OCI-LY1 (cell line): ENCODE measurements at regions not wholly inside any gene's neighbourhood (a gene's known extent, or its start where the extent isn't known, plus 50 kb on each side); places are given as distances from the start of the nearest gene placed in this dataset.

Experiments used
- H2AFZ ChIP-seq: fragments of 200-600 bp; sonication (generic), shearing (Covaris generic); 2 replicates; pipeline ENCODE4 v1.6.0; 2014; ENCODE audit warnings: antibody characterized with exemption, mild to moderate bottlenecking, low read length
- H3F3A ChIP-seq: fragments of 200-600 bp; sonication (generic), shearing (Covaris generic); 2 replicates; pipeline ENCODE4 v1.6.0; 2014; ENCODE audit warnings: mild to moderate bottlenecking, antibody characterized with exemption, low read length, moderate library complexity; ENCODE audit not compliant: insufficient read depth
- H3K27ac ChIP-seq: fragments of 200-600 bp; sonication (generic); 2 replicates; pipeline ENCODE4 v1.5.1; 2014; ENCODE audit warnings: low read length, mixed run types, mild to moderate bottlenecking, low read depth; ENCODE audit not compliant: poor library complexity, severe bottlenecking
- H3K27me3 ChIP-seq: fragments of 200-600 bp; sonication (generic); 2 replicates; pipeline ENCODE4 v1.6.0; 2014; ENCODE audit warnings: antibody characterized with exemption, mild to moderate bottlenecking, low read length, moderate library complexity; ENCODE audit not compliant: insufficient read depth
- H3K36me3 ChIP-seq: fragments of 200-600 bp; sonication (generic); 2 replicates; pipeline ENCODE4 v1.6.1; 2014; ENCODE audit warnings: mild to moderate bottlenecking, antibody characterized with exemption, low read length, moderate library complexity, mixed read lengths; ENCODE audit not compliant: insufficient read depth
- H3K4me1 ChIP-seq: fragments of 200-600 bp; sonication (generic); 2 replicates; pipeline ENCODE4 v1.5.1; 2014; ENCODE audit warnings: mild to moderate bottlenecking, low read length, moderate library complexity; ENCODE audit not compliant: insufficient read depth, severe bottlenecking
- H3K4me2 ChIP-seq: fragments of 200-600 bp; sonication (generic), shearing (Covaris generic); 2 replicates; pipeline ENCODE4 v1.6.1; 2014; ENCODE audit warnings: low read length
- H3K4me3 ChIP-seq: fragments of 200-600 bp; sonication (generic); 2 replicates; pipeline ENCODE4 v1.5.1; 2014; ENCODE audit warnings: low read length, low read depth, mild to moderate bottlenecking, mixed read lengths; ENCODE audit not compliant: poor library complexity, severe bottlenecking
- H3K79me2 ChIP-seq: fragments of 200-600 bp; shearing (Covaris generic); 2 replicates; pipeline ENCODE4 v1.6.1; 2016; ENCODE audit warnings: mixed run types, low read length, mixed read lengths; ENCODE audit not compliant: insufficient read depth
- H3K9ac ChIP-seq: fragments of 200-600 bp; sonication (generic), shearing (Covaris generic); 2 replicates; pipeline ENCODE4 v1.6.1; 2014; ENCODE audit warnings: mild to moderate bottlenecking, low read length, mixed read lengths
- H3K9me2 ChIP-seq: fragments of 200-600 bp; sonication (generic), shearing (Covaris generic); 2 replicates; pipeline ENCODE4 v1.6.1; 2014; ENCODE audit warnings: low read depth, mild to moderate bottlenecking, low read length, mixed read lengths
- H3K9me3 ChIP-seq: fragments of 200-600 bp; shearing (Covaris generic); 2 replicates; pipeline ENCODE4 v1.6.1; 2014; ENCODE audit warnings: low read length, mixed read lengths
- H4K20me1 ChIP-seq: fragments of 200-600 bp; sonication (generic), shearing (Covaris generic); 2 replicates; pipeline ENCODE4 v1.6.0; 2016; ENCODE audit warnings: mild to moderate bottlenecking, low read length; ENCODE audit not compliant: insufficient read depth
- EZH2 ChIP-seq: fragments of 200-600 bp; sonication (generic), shearing (Covaris generic); IDR thresholded peaks from 2 replicates; pipeline ENCODE4 v1.8.0; 2017; ENCODE audit warnings: borderline replicate concordance, mixed run types, mild to moderate bottlenecking, antibody characterized with exemption, low read length, moderate library complexity, mixed read lengths
- TF ChIP-seq, protein P1 (sequence below): fragments of 200-600 bp; sonication (generic), shearing (Covaris generic); IDR thresholded peaks from 2 replicates; pipeline ENCODE4 v1.5.1; 2017; ENCODE audit warnings: mild to moderate bottlenecking, antibody characterized with exemption, low read length, moderate library complexity, mixed read lengths

- Histone ChIP-seq H3K9me3 (no peaks in the 10 kb centered on the region), H3K9ac (no peak overlapping the region), H3K4me1 (no peaks in the 10 kb centered on the region), H3K79me2 (no peaks in the 10 kb centered on the region), H3K27me3 (no peaks in the 10 kb centered on the region), H3K36me3 (no peaks in the 10 kb centered on the region), H3K4me3 (no peak overlapping the region), H3F3A (no peaks in the 10 kb centered on the region), H3K4me2 (no peak overlapping the region), H3K9me2 (no peaks in the 10 kb centered on the region), H3K27ac (no peak overlapping the region), H4K20me1 (no peaks in the 10 kb centered on the region), H2AFZ (no peak overlapping the region)
- TF ChIP-seq EZH2, result no peak
- TF ChIP-seq, protein P1, sequence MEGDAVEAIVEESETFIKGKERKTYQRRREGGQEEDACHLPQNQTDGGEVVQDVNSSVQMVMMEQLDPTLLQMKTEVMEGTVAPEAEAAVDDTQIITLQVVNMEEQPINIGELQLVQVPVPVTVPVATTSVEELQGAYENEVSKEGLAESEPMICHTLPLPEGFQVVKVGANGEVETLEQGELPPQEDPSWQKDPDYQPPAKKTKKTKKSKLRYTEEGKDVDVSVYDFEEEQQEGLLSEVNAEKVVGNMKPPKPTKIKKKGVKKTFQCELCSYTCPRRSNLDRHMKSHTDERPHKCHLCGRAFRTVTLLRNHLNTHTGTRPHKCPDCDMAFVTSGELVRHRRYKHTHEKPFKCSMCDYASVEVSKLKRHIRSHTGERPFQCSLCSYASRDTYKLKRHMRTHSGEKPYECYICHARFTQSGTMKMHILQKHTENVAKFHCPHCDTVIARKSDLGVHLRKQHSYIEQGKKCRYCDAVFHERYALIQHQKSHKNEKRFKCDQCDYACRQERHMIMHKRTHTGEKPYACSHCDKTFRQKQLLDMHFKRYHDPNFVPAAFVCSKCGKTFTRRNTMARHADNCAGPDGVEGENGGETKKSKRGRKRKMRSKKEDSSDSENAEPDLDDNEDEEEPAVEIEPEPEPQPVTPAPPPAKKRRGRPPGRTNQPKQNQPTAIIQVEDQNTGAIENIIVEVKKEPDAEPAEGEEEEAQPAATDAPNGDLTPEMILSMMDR, result no peak
Measured at GRCh38 chr6:146909886-146910285, 294.3 kb upstream of the STXBP5 start.

DNA sequence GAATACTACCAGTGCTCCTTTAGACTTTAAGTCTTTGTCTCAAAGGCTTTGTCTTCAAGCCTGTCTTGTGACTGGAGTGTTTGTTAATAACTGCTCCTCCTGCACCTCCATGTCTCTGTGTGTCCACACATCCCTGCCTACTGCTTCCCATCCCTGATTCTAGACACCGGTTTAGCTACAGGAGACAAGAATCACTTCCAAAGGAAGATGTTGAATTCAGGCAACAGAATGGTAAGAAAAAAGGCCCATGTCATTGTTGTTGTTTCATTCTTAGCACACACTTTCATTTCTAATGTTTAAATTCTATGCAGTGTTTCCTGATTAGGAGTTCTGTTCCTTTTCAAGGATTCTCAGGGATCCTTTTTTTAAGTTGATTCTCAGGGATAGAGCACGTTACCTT, 293.6 kb upstream of the STXBP5 start:
- Histone ChIP-seq H3K9ac (no peak overlapping the region), H3K36me3 (no peaks in the 10 kb centered on the region), H3K9me2 (no peaks in the 10 kb centered on the region), H3F3A (no peaks in the 10 kb centered on the region), H3K4me1 (no peaks in the 10 kb centered on the region), H3K27me3 (no peaks in the 10 kb centered on the region), H3K27ac (no peak overlapping the region), H4K20me1 (no peaks in the 10 kb centered on the region), H3K9me3 (no peaks in the 10 kb centered on the region), H3K79me2 (no peaks in the 10 kb centered on the region), H2AFZ (no peak overlapping the region), H3K4me3 (no peak overlapping the region), H3K4me2 (no peak overlapping the region)
- TF ChIP-seq EZH2, result no peak
- TF ChIP-seq, protein P1, result no peak

DNA sequence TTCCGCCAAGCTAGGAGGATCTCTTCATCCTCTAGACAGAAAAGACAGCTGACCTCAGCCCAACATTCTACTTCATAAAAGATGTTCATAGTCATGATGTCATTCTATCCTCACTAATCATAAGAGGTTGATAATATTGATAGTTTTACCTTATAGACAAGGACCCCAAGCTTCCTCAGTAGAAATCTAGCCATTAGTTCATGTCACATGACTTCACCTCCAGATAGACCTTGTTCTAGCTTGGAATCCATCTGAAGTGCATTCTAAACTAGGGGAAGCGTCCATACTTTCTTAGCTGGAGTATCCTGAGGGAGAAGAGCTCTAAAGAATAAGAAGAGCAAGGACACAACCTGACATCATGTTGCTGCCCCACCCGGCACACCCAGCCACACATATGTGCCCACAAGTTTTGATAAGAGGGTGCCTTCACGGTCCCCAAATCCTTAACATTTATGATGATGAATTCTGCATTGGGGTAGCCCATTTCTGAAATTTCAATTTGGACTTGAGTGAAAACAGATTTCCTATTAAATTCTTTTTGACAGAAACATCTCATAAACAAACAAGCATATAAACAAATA, 292.5 kb upstream of the STXBP5 start:
- H3K9ac ChIP-seq, result no peak overlapping the region
- H3K79me2 ChIP-seq, result no peaks in the 10 kb centered on the region
- no peak overlapping the region for H2AFZ ChIP-seq
- no peak overlapping the region for H3K27ac ChIP-seq
- H3K9me3 ChIP-seq, result no peaks in the 10 kb centered on the region
- no peaks in the 10 kb centered on the region for H3F3A ChIP-seq
- H3K4me3 ChIP-seq, result no peak overlapping the region
- TF ChIP-seq, protein P1, result no peak
- TF ChIP-seq EZH2, result no peak
- H3K4me1 ChIP-seq, result no peaks in the 10 kb centered on the region
- no peaks in the 10 kb centered on the region for H4K20me1 ChIP-seq
- no peaks in the 10 kb centered on the region for H3K27me3 ChIP-seq
- H3K36me3 ChIP-seq, result no peaks in the 10 kb centered on the region
- no peak overlapping the region for H3K4me2 ChIP-seq
- H3K9me2 ChIP-seq, result no peaks in the 10 kb centered on the region
